ENCODE measurements at regions not wholly inside any gene's neighbourhood (a gene's known extent, or its start where the extent isn't known, plus 50 kb on each side); places are given as distances from the start of the nearest gene placed in this dataset.

- no peak for DNase-seq
Observed at GRCh38 chr9:86557063-86557766, 203.0 kb upstream of the TUT7 start.

GRCh38 chr9:86555661-86556060, 201.5 kb upstream of the TUT7 start:
- DNase-seq, result no peak

GRCh38 chr9:86550401-86550800, 196.2 kb upstream of the TUT7 start:
- no peak for DNase-seq

- no peak for DNase-seq
Observed at GRCh38 chr9:86549920-86550319, 195.7 kb upstream of the TUT7 start.

- DNase-seq, result no peak
Observed at GRCh38 chr9:86549401-86549811, 195.2 kb upstream of the TUT7 start.

GRCh38 chr9:86548220-86548619, 194.0 kb upstream of the TUT7 start:
- DNase-seq, result no peak

GRCh38 chr9:86547571-86547970, 193.4 kb upstream of the TUT7 start:
- no peak for DNase-seq

GRCh38 chr9:86546712-86547111, 192.5 kb upstream of the TUT7 start:
- no peak for DNase-seq

GRCh38 chr9:86545090-86545489, 190.9 kb upstream of the TUT7 start:
- DNase-seq, result no peak

- no peak for DNase-seq
Observed at GRCh38 chr9:86541014-86541570, 186.9 kb upstream of the TUT7 start.

GRCh38 chr9:86535406-86535915, 181.3 kb upstream of the TUT7 start:
- DNase-seq, result no peak

GRCh38 chr9:86534572-86535258, 180.5 kb upstream of the TUT7 start:
- DNase-seq, result no peak

GRCh38 chr9:86531971-86532640, 177.9 kb upstream of the TUT7 start:
- no peak for DNase-seq

GRCh38 chr9:86531273-86531970, 177.2 kb upstream of the TUT7 start:
- no peak for DNase-seq

GRCh38 chr9:86529496-86530275, 175.5 kb upstream of the TUT7 start:
- DNase-seq, result no peak

- DNase-seq, result no peak
Observed at GRCh38 chr9:86526021-86526420, 171.8 kb upstream of the TUT7 start.

- DNase-seq, result no peak
Observed at GRCh38 chr9:86525182-86525581, 171.0 kb upstream of the TUT7 start.

- no peak for DNase-seq
Observed at GRCh38 chr9:86521977-86522376, 167.8 kb upstream of the TUT7 start.

- no peak for DNase-seq
Observed at GRCh38 chr9:86521322-86521721, 167.1 kb upstream of the TUT7 start.

GRCh38 chr9:86519066-86519615, 164.9 kb upstream of the TUT7 start:
- no peak for DNase-seq

GRCh38 chr9:86517475-86517874, 163.3 kb upstream of the TUT7 start:
- no peak for DNase-seq

- no peak for DNase-seq
Observed at GRCh38 chr9:86516564-86516963, 162.4 kb upstream of the TUT7 start.

Data from hematopoietic multipotent progenitor cell treated with erythropoietin and hydrocortisone succinate and interleukin-3 and kit ligand, for 6 days (in vitro differentiated cells).